Right renal pelvis (tissue), 4 donors: ENCODE measurements at regions not wholly inside any gene's neighbourhood (a gene's known extent, or its start where the extent isn't known, plus 50 kb on each side); places are given as distances from the start of the nearest gene placed in this dataset.

Experiments
- DNase-seq, 4 donors: peaks; one replicate each; pipeline ENCODE4 v3.0.0-alpha.2; 2013; ENCODE audit warnings: low read depth in 4 of 4, low spot score in 3 of 4, missing footprints in 1 of 4

DNA sequence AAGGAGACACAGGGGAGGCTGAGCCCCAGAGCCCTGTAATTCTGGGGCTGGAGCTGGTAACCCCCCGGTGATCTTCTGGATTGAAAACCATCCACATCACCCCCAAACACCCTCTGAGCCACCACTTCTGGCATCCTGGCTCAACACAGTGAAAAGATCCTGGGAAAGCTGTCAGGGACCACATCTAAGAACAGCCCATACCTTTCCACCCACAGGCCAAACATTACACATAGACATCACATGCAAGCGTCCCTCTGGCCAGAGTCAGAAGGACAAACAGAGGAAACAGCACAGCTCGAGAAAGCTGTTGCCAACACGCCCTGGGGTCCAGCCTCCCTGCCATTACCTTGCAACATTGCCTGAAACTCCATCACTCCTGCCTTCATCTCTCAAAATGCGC lies 469.5 kb downstream of the SOX6 start:
- DNase-seq = no peak

DNA sequence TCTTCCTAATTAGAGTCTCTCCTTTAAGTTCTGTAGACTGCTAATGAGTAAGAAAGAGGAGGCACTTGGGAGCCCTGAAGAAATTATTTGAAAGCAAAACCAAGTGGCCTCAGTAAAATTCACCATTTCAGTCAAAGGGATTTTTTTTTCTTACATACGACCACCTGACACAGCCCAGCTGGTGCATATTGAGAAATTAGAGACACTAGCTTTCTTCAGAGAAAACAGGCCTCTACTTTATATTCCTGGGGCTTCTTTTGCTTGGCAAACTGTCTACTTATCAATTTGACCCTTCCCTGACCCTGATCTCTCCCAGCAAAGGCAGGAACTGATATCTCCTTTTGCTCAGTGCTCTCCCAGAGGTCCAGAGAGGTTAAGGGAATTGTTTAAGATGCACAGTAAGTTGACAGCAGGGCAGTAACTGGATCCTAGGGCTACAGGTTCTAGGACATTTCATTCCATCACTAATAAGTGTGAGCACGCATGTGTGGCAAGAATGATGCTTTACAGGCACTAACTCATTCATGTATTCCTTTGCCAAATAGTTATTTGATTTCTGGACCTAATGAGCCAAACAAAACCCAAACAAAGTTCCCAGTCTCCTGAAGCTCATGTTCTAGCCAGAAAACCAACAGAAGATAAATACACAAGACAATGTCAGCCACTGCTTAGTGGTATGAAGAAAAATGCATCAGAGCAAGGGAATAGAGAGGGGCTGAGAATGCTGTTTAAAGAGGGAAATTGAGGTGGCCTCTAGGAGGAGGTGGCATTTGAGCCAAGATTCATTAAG lies 467.6 kb downstream of the SOX6 start:
- DNase-seq = no peak

DNA sequence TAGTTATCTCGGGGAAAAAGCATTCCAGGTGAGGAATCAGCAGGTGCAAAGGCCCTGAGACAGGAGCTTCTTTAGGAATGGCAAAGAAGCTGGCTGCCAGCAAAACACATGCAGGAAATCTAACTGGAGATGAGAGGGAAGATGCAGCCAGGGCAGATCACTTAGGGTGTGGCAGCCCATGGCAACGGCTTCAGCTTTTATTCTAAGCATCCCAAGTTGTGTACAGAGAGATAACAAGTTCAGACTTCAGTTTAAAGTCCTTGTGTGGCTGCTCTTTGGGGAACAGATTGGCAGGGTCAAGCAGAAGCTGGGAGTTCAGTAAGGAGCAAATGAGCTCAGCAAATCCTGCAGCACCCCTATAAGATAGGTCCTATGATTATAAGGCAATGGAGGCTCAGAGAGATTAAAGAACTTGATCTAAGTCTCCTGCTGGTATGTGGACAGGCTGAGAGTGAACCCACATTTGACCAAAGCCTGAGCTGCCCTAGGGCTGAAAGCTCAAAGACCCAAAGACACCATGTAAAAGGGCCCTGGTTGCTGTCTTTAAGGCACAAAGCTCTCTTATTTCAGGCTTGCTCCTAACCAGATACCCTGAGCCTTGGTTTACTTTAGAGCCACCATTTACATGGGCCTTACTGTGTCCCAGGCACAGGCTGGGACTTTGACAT lies 466.8 kb downstream of the SOX6 start:
- DNase-seq = no peak

DNA sequence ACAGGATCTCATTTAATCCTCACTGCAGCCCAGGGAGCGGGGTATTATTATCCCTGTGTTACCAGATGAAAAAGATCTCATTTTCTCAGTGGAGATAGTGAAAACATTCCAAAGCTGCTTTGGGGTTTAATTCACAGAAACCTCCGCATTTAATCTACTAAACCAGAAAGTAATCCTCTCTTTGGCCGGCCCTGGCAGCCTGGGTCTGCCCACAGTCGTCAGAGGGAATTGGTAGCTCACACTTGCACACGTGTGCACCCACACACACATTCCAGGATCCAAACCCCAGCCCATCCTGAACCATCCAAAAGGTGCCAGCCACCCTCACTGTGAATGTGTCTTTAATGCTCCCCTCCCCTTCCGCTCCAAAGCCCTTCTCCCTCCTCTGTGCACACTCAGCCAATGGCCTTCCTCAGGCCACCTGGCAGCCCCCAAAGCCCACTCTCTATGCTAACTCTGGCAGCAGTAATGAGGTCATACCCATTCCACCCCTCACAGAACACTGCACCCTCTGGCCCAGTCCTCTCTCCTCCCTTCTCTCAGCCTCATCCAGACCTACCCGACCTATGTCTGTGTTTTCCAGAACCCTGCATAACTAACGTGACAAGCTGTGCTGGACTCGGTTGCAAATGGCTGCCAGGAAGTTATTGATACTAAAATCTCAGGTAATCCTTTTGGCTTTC lies 466.2 kb downstream of the SOX6 start:
- DNase-seq = no peak

DNA sequence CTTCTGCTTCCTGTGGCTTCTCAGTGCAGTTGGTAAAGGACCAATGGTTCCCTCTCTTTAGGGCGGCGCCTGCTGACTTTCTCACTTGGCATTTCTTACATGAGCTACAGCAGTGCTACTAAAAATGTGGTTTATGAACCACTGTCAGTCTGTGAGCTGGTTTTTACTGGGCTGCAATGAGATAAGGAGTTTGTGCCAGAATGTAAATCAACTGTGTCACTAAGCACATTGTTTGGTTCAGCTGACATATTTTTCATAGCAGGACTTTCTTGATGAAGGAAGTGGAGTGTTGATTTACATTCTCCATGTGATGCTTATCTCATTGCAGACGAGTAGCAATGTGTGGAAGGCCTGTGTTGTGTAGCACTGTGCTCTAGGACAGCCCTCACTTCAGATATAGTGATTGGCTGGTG lies 463.3 kb downstream of the SOX6 start:
- DNase-seq = no peak

DNA sequence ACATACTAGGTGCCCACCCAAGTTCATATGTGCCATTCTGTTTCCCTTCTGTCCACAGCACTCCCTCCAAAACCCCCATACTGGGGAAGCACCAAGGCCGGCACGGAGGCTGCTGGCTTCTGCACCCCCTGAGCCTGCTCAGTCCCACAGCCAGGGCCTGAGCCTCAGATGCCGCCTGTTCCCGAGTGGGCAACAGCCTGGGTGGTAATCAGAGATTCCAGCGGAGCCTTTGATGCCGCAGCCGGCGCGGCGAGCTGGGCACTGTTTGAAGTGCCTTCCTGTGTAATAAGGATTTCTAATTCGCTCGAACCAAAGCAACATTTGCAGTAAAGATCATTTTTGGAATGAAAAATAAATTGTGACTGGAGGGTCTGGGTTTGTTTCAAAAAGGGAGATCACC lies 460.3 kb downstream of the SOX6 start:
- DNase-seq = no peak

DNA sequence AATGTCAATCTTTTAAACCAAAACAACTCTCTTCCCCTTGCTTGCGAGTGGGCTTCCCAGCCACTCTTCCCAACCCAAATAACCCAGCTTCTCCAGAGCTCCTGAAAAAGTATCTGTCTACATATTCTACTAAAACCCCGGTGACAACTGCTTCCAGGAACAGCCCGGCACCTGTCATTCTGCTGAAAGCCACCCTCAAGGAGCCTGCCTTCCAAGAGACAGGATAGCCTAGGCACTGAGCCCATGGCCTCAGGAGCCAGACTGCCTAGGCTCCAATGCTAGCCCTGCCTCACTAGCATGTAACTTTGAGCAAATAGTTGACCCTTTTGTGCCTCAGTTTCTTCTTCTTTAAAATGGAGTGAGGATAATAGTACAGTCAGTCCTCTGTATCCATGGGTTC lies 459.8 kb downstream of the SOX6 start:
- no peak for DNase-seq

DNA sequence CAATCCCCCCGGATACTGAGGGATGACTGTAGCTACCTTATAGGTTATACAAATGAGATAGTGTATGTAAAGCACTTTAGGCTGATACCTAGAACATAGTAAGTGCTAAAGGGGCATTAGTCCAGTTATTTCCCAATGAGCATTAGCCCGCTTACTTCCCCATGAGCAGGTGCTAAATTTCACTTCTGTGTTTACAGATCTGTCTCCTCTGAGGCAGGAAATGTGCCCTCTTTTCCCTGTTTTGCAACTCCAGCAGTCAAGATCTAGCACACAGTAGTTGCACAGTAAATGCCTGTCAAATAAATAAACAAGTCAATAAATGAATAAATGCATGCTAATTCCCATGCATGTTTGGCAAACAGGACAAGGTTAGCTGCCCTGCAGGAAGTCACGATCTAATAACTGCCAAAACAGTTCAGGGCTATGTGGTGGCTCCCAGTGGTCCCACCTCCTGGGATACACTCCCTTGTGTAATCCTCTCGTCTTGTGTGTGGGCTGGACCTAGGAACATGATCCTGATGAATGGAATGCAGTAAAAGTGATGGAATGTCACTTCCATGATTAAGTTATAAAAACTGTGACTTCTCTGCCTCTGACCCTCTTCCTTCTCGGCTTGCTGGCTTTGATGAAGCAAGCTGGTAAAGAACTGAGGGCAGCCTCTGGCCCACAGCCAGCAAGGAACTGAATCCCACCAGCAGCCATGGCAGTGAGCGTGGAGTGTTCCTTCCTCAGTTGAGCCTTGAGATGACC lies 459.0 kb downstream of the SOX6 start:
- peak in 1 of 4 donors; percentile 58 for DNase-seq

DNA sequence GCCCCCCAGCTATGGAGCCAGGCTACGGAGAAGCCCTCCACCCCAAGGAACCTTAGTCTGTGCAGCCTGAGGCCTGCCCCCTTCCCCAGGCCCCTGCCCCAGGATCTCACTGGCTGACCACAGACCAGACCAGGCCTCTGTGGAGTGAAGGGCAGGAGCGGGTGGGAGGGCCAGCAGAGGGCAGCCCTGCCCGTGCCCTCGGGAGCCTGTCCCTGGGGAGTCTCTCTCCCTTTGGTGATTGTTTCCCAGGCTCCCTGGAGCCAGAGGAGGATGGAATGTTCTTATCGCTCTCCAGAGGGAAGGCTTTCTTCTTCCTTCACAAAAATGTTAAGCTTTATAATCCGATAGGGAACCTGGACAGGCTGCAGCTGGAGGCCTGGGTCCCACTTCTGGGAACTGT lies 455.3 kb downstream of the SOX6 start:
- DNase-seq = no peak

DNA sequence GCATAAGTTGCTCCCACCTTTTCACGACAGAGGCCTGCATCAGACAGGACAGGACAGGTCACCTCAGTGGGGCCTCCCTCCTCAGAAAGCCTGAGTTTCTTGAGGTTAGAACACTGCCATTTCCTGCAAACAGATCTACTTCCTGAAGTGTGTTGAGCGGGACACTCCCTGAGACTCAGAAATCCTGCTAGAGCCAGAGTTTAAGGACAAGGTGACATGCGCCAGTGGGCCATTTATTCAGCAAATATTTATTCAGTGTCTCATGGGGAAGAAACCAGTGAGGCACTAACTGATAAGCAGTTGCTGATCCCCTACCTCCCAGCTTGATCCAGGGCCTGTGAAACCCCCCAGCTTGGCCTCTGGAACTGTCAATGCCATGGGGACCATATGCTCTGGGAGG lies 454.6 kb downstream of the SOX6 start:
- no peak for DNase-seq

DNA sequence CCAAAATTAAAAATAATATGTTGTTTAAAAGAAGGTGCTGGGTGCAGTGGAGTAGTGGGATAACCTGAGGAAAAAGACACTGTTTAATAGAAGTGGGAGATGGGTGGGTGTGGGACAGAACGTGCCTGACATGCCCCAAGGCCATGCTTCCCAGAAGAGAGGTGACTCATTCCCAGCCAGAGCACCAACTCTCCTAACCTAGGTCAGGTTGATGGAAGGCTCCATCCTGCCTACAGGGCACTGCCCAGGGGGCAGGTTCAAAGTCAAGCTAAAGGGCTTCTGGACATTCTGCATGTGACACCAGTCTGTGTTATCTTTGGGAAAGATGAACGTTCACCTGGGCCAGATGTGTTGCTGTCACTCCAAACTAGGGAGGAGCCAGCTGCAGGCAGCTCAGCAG lies 453.1 kb downstream of the SOX6 start:
- DNase-seq = no peak

DNA sequence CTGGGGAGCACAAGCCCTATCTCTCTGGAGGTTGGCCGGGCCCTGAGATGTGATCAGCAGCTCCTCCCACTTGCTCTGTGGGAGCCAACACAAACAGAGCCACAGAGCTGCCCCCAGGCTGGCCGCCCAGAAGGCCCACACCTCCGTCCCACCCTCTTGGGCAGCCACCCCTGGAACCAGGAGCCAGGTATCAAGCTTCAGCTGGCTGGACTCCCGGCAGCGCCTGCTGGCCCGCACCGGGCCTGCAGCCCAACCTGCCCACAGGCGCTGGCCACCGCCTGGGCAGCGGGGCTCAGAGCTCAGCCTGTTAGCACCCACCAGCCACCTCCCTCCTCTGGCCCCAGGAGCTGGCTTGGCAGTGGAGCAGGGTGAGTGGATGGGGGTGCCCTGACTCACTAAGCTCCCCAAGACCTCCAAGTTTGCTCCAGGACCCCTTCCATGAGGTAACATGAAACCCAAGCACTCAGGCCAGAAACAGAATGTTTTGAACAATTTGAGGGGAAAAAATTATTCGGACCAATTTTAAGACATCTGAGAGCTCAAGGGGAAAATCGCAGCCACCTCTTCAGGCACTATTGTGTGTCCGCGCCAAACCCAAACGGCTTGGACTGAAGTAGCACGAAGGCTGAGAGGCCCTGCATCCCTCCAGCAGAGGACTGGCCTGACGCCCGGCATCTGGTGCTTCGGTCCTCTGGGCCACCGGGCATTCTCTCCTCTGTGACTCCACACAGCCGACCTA lies 450.8 kb downstream of the SOX6 start:
- DNase-seq = no peak

DNA sequence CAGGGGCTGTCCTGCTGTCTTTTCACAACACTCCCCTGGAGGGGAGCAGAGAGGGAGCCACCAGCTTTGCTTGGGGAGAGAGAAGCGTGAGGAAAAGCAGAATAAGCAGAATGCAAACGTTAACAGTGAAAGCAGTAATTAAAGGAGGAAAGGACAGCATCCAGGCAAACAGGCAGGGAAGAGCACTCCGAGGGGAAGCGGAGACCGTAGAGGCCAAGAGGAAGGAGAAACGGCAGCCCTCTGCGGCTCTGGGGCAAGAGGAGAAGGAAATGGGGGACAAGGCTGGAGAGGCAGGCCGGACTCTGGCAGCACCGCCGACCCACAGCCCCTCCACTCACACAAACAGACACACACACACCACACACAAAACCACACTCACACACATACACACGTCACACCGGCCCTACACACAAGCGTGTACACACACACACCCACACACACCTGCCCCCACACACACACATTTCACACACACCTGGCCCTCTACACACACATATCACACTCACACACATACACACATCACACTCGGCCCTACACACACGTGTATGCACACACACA lies 449.8 kb downstream of the SOX6 start:
- DNase-seq = no peak

DNA sequence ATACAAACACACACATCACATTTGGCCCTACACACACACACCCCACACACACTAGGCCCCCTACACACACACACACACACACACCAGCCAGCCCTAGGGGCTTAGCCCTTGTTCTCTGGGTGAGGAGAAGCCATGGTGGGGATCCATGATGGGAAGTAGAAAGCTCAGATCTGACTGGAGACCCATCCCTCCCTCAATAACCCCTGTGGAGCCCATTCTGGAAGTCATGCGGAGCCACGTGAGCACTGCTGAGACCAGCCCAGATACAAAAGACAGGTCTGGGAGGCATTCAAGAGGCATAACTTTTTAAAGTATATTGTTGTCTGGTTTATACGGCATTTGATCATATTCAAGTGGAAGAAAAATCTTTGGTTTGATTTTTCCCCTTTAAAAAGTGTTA lies 448.5 kb downstream of the SOX6 start:
- DNase-seq = no peak

DNA sequence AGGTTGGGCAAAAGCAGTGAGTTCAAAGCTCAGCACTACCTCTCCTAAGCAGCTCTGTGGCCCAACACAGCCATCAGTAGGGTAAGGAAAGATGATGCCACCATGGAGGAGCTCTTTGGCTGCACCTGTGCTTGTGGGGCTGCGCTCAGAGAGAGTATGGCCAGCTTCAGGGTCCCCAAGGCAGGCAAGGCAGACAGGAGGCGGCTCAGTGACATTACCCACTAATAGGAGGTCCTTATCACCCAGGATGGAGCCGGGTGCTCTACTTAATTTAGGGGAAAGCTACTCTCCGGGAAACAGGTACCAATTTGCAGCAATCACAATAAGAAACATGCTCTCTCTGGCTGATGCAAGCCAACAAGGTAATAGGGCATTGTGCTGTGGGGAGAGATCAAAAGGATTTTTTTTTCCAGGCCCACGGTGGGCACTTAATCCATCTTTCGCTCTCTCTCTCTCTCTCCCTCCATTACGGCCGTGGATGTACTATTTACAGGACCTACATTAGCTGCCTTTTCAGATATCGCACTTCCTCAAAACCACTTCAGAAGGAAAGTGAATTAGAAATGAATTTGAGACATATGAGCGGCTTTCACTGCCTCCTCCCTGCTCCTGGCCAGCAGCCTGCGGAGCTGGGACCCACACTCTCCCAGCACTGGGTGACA lies 446.3 kb downstream of the SOX6 start:
- DNase-seq = no peak

DNA sequence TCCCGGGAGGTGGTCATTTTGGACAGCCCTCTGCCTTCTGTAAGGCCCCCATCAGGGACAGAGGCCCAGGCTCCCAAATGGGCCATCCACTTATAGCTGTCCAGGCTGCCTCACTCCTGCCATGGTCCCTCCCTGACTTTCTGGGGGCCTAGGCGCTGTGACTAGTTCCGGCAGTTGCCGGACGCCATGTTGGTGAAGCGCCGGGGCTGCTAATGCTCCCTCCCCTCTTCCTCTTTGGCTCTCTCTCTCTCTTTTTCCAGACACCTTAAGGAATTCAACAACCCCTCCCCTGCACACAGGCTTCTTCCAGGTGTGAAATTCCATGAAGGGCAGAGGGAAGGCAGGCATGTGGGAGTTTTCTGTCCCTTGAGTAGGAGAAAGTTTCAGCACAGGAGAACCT lies 445.6 kb downstream of the SOX6 start:
- no peak for DNase-seq

DNA sequence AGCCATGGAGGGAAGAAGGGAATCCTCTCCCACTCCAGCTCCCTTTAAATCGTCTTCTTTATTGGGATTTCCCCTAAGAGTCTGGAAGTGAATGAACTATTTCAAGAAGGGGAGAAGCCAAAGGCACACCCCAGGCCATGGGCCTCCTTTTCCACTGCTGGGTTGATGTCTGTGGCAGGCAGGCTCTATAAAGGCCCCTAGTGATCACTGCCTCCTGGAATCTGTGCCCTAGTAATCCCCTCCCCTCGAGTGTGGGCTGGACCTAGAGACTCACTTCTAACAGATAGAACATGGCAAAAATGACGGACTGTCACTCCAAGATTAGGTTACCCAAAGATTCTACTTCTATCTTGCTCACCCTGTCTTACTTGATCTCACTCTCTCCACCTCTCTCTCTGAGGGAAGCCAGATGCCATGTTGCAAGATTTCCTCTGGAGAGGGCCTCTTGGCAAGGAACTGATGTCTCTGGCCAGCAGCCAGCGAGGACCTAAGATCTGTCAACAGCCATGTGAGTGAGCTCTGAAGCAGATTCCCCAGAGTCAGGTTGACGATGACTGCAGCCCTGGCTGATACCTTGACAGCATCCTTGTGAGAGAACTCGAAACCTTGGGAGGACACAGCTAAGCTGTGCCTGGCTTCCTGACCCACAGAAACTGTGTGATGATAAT lies 444.8 kb downstream of the SOX6 start:
- no peak for DNase-seq

DNA sequence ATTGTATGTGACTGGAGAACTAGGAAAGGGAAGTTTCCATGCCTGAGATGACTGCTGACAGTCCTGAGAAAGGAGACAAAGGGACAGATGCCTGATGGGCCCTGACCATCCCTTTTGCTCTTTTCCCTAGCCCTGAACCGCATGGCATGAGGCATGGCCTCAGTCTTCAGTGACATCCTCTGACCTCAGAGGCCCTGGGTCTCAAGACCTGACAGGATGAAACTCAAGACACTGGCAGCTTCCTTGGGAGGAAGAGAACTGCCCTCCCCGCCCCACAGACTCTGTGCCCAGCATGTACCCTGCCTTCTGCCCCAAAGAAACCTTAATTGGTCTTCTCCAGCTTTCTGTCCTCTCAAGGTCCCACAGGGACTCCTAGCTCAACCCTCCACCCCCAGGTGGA lies 444.1 kb downstream of the SOX6 start:
- no peak for DNase-seq

DNA sequence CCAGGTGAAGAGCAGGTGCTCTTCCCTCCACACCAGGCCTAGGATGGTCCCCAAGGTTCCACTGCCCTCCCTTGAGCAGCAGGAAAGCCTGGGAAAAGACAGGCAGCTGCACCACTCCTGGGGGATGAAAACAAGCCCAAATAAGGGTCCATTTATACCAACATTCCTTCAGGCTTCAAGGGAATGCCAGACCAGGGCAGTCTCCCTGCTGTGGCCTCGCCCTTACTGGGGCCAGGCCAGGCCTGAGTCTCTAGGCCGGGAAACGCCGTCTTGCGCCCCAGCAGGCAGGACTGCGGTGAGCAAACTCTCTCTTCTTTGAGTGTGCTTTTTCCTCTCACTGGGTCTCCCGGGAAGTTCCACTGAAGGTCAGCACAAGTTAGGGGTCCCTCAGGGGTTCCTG lies 443.5 kb downstream of the SOX6 start:
- DNase-seq = no peak
